IMR-90 (cell line): ENCODE measurements at regions not wholly inside any gene's neighbourhood (a gene's known extent, or its start where the extent isn't known, plus 50 kb on each side); places are given as distances from the start of the nearest gene placed in this dataset.

ENCODE experiments used
- ATAC-seq: fragments of 200-7000 bp; cut with Tn5 transposase; 2 replicates; pipeline ENCODE4 v1.9.1; 2020; ENCODE audit warnings: low read depth, mild to moderate bottlenecking, moderate library complexity
- BruUV-seq: library from RNA; stranded (reverse); fragments of 400-500 nt; replicated peaks from 2 replicates; lab custom pipeline; 2021; lab: Mats Ljungman, UMichigan
- CTCF ChIA-PET: fragments of 300-600 bp; formaldehyde crosslinking; extraction: SDS; loops from one replicate; lab custom pipeline; 2021; ENCODE audit warnings: antibody characterized with exemption; lab: Yijun Ruan, JAX
- POLR2A ChIA-PET: fragments of 300-600 bp; sonication (Branson Sonifier 250); formaldehyde crosslinking; loops from one replicate; lab custom pipeline; 2022; ENCODE audit warnings: antibody characterized with exemption; ENCODE audit not compliant: unreplicated experiment; lab: Charles Lee
- DNase-seq: peaks from one replicate; pipeline ENCODE4 v3.0.0; 2013
- H2AFZ ChIP-seq: replicated peaks from 2 replicates; pipeline ENCODE3; 2013; ENCODE audit warnings: low read length, mild to moderate bottlenecking; ENCODE audit not compliant: poor library complexity
- H2AK5ac ChIP-seq: 2 replicates; pipeline ENCODE4 v1.6.1; 2013; ENCODE audit warnings: low read depth, low read length, inconsistent platforms
- H2AK9ac ChIP-seq: replicated peaks from 2 replicates; pipeline ENCODE3; 2013; ENCODE audit warnings: mild to moderate bottlenecking, low read depth, low read length, moderate library complexity; ENCODE audit not compliant: poor library complexity
- H2BK120ac ChIP-seq: 2 replicates; pipeline ENCODE4 v1.6.1; 2013; ENCODE audit warnings: low read depth, low read length, inconsistent platforms
- H2BK15ac ChIP-seq: 3 replicates; pipeline ENCODE4 v1.6.1; 2013; ENCODE audit warnings: low read depth, low read length, inconsistent platforms
- H2BK20ac ChIP-seq: 2 replicates; pipeline ENCODE4 v1.6.1; 2013; ENCODE audit warnings: low read depth, mild to moderate bottlenecking, inconsistent platforms, low read length, moderate library complexity
- H2BK5ac ChIP-seq: 2 replicates; pipeline ENCODE4 v1.6.1; 2013; ENCODE audit warnings: mild to moderate bottlenecking, low read depth, low read length, inconsistent platforms; ENCODE audit not compliant: poor library complexity, severe bottlenecking
- H3K14ac ChIP-seq: replicated peaks from 2 replicates; pipeline ENCODE4 v1.6.1; 2013; ENCODE audit warnings: low read depth, low read length, inconsistent platforms
- H3K18ac ChIP-seq: 2 replicates; pipeline ENCODE4 v1.6.1; 2013; ENCODE audit warnings: low read depth, low read length, control low read depth
- H3K23ac ChIP-seq: 2 replicates; pipeline ENCODE4 v1.6.1; 2013; ENCODE audit warnings: low read depth, low read length, inconsistent platforms
- H3K27ac ChIP-seq: 2 replicates; pipeline ENCODE4 v1.5.1; 2013; ENCODE audit warnings: mild to moderate bottlenecking, control low read depth, low read length; ENCODE audit not compliant: insufficient read depth
- H3K27me3 ChIP-seq: 2 replicates; pipeline ENCODE4 v1.6.1; 2013; ENCODE audit warnings: low read length; ENCODE audit not compliant: control insufficient read depth, insufficient read depth
- H3K36me3 ChIP-seq: 2 replicates; pipeline ENCODE4 v1.6.1; 2013; ENCODE audit warnings: low read length, mixed read lengths; ENCODE audit not compliant: control insufficient read depth, insufficient read depth
- H3K4ac ChIP-seq: 2 replicates; pipeline ENCODE4 v1.6.1; 2013; ENCODE audit warnings: low read depth, low read length, inconsistent platforms
- H3K4me1 ChIP-seq: 2 replicates; pipeline ENCODE4 v1.6.1; 2013; ENCODE audit warnings: low read length, mixed read lengths; ENCODE audit not compliant: control insufficient read depth, insufficient read depth
- H3K4me2 ChIP-seq: 2 replicates; pipeline ENCODE4 v1.6.1; 2013; ENCODE audit warnings: low read depth, mild to moderate bottlenecking, control low read depth, low read length, moderate library complexity
- H3K4me3 ChIP-seq: 2 replicates; pipeline ENCODE4 v1.5.1; 2013; ENCODE audit warnings: low read depth, mild to moderate bottlenecking, control low read depth, low read length, moderate library complexity; ENCODE audit not compliant: insufficient read depth
- H3K56ac ChIP-seq: 2 replicates; pipeline ENCODE4 v1.6.1; 2013; ENCODE audit warnings: low read length, inconsistent platforms; ENCODE audit not compliant: insufficient read depth; ENCODE audit errors: extremely low read depth
- H3K79me1 ChIP-seq, 2 experiments: 2 replicates each; pipeline ENCODE4 v1.6.1; 2013; ENCODE audit warnings: low read length in 2 of 2, inconsistent platforms in 1 of 2, low read depth in 1 of 2
- H3K9ac ChIP-seq: 2 replicates; pipeline ENCODE4 v1.6.1; 2013; ENCODE audit warnings: low read depth, low read length, control low read depth
- H3K9me1 ChIP-seq: 2 replicates; pipeline ENCODE4 v1.6.1; 2013; ENCODE audit warnings: low read length, inconsistent platforms; ENCODE audit not compliant: insufficient read depth
- H3K9me3 ChIP-seq: 2 replicates; pipeline ENCODE4 v1.6.1; 2013; ENCODE audit warnings: low read length; ENCODE audit not compliant: control insufficient read depth, insufficient read depth
- H4K20me1 ChIP-seq: 2 replicates; pipeline ENCODE4 v1.6.1; 2013; ENCODE audit warnings: low read length, inconsistent platforms; ENCODE audit not compliant: insufficient read depth
- H4K5ac ChIP-seq: 2 replicates; pipeline ENCODE4 v1.6.1; 2013; ENCODE audit warnings: mild to moderate bottlenecking, low read depth, low read length, control low read depth
- H4K8ac ChIP-seq, 2 experiments: 2 replicates each; pipeline ENCODE4 v1.6.1; 2013; ENCODE audit warnings: low read depth in 2 of 2, low read length in 2 of 2, control low read depth in 1 of 2, inconsistent platforms in 1 of 2
- H4K91ac ChIP-seq: 2 replicates; pipeline ENCODE4 v1.6.1; 2013; ENCODE audit warnings: low read depth, low read length, inconsistent platforms; ENCODE audit not compliant: insufficient read depth
- BHLHE40 ChIP-seq: fragments of 150-350 bp; IDR thresholded peaks from 2 replicates; pipeline ENCODE4 v1.6.1; 2016; ENCODE audit warnings: mild to moderate bottlenecking, low read depth, low read length
- CEBPB ChIP-seq: IDR thresholded peaks from 2 replicates; pipeline ENCODE4 v1.6.1; 2012; ENCODE audit warnings: low read depth, low read length, improper control_type of control experiment
- FOS ChIP-seq: fragments of 150-350 bp; IDR thresholded peaks from 2 replicates; pipeline ENCODE4 v1.6.1; 2016; ENCODE audit warnings: low read depth, low read length
- MXI1 ChIP-seq: IDR thresholded peaks from 2 replicates; pipeline ENCODE4 v1.6.1; 2012; ENCODE audit warnings: low read depth, mild to moderate bottlenecking, low read length, moderate library complexity, borderline replicate concordance
- NFE2L2 ChIP-seq: fragments of 150-350 bp; IDR thresholded peaks from 2 replicates; pipeline ENCODE4 v1.6.1; 2016; ENCODE audit warnings: low read depth, mild to moderate bottlenecking, low read length
- POLR2A ChIP-seq: IDR thresholded peaks from 2 replicates; pipeline ENCODE4 v1.6.1; 2012; ENCODE audit warnings: mild to moderate bottlenecking, low read depth, low read length
- RAD21 ChIP-seq: IDR thresholded peaks from 2 replicates; pipeline ENCODE4 v1.6.1; 2012; ENCODE audit warnings: low read length, improper control_type of control experiment
- SMC3 ChIP-seq: fragments of 150-350 bp; IDR thresholded peaks from 2 replicates; pipeline ENCODE4 v1.6.1; 2016; ENCODE audit warnings: low read depth, mild to moderate bottlenecking, antibody characterized with exemption, low read length, moderate library complexity
- WGBS, 2 experiments: methylation state at CpG; one replicate each; pipeline versions ENCODE4 v1.1.5 to v1.1.7; 2013; ENCODE audit warnings: missing lambda C conversion rate in 2 of 2; ENCODE audit not compliant: insufficient read length in 1 of 2; ENCODE audit errors: extremely low coverage in 2 of 2; 5-methylcytosine and 5-hydroxymethylcytosine counted together
- dilution Hi-C: fragments of 300-500 bp; cut with HindIII; formaldehyde crosslinking; loops from one replicate; pipeline ENCODE4 v1.14.3; 2018; ENCODE audit warnings: low sequenced_read_pairs; ENCODE audit not compliant: unreplicated experiment
- in situ Hi-C: fragments of 300-500 bp; cut with MboI; formaldehyde crosslinking; loops from 3 replicates; pipeline ENCODE4 v1.14.3; 2019; ENCODE audit warnings: low sequenced_read_pairs, inconsistent platforms, mixed read lengths
- intact Hi-C: fragments of 100-400 bp; cut with micrococcal nuclease; formaldehyde crosslinking; loops from 2 replicates; pipeline ENCODE4 v1.10.0; 2022

DNA sequence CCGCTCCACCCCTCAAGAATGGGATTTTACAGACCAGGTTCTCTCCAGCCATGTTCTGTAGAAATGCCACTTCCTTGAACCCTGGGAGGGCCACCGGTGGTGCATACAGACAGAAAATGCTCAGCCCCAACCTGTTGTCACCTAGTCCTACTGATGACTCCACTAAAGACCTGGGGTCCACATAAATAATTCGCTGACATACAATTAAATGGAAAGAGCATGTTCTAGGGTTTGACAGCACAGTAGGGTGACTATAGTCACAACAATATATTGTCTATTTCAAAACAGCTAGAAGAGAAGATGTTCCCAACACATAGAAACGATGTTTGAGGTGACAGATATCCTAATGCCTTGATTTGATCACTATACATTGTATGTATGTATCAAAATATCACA lies 155.6 kb upstream of the NEBL start:
- no peak overlapping the region for H3K23ac ChIP-seq
- WGBS, 2 experiments: no CpG with 5 or more reads among the region's 4 CpGs
- no peak overlapping the region for H3K4ac ChIP-seq
- H3K14ac ChIP-seq: no peak overlapping the region
- no peak for TF ChIP-seq NFE2L2
- TF ChIP-seq CEBPB: no peak
- no peak for TF ChIP-seq MXI1
- no peak for TF ChIP-seq POLR2A
- no peak for TF ChIP-seq SMC3
- TF ChIP-seq BHLHE40: no peak
- no peak for TF ChIP-seq RAD21
- TF ChIP-seq FOS: no peak
- no peak overlapping the region for H2AFZ ChIP-seq
- H3K27ac ChIP-seq: no peak overlapping the region
- ChIA-PET CTCF (no interaction called here), POLR2A (no interaction called here)
- H2BK5ac ChIP-seq: no peak overlapping the region
- no peak overlapping the region for H3K4me2 ChIP-seq
- H4K20me1 ChIP-seq: no peaks in the 10 kb centered on the region
- H3K9me3 ChIP-seq: no peaks in the 10 kb centered on the region; the same call in 1 of the 2 replicates
- H3K9me1 ChIP-seq: no peaks in the 10 kb centered on the region
- in situ Hi-C loops: no loop called here
- no peak overlapping the region for H2BK20ac ChIP-seq
- DNase-seq (no peak), ATAC-seq (no peak)
- no TSS peak for BruUV-seq
- dilution Hi-C loops: no loop called here
- no peaks in the 10 kb centered on the region for H3K79me1 ChIP-seq
- H2AK5ac ChIP-seq: no peak overlapping the region
- H3K56ac ChIP-seq: no peak overlapping the region
- H3K4me3 ChIP-seq: no peak overlapping the region
- H3K36me3 ChIP-seq: no peaks in the 10 kb centered on the region
- no peaks in the 10 kb centered on the region for H3K4me1 ChIP-seq
- intact Hi-C loops: no loop called here
- no peaks in the 10 kb centered on the region for H3K27me3 ChIP-seq
- H2BK15ac ChIP-seq: no peak overlapping the region
- H2AK9ac ChIP-seq: no peak overlapping the region
- no peak overlapping the region for H3K18ac ChIP-seq
- H4K91ac ChIP-seq: no peak overlapping the region
- no peak overlapping the region for H4K5ac ChIP-seq
- no peak overlapping the region for H4K8ac ChIP-seq
- H2BK120ac ChIP-seq: no peak overlapping the region
- no peak overlapping the region for H3K9ac ChIP-seq
